HUDEP-2 (cell line): ENCODE measurements at regions not wholly inside any gene's neighbourhood (a gene's known extent, or its start where the extent isn't known, plus 50 kb on each side); places are given as distances from the start of the nearest gene placed in this dataset.
"Not testable (repeated sequence)": the region's sequence is repeated elsewhere in the genome, so short reads cannot be mapped to it uniquely, and the experiment has no call there.

Experiments
- DNase-seq, 76 experiments: peaks; one replicate each; lab custom pipeline; 2025; ENCODE audit not compliant: unreplicated experiment in 76 of 76; lab: John Stamatoyannopoulos, UW

DNA sequence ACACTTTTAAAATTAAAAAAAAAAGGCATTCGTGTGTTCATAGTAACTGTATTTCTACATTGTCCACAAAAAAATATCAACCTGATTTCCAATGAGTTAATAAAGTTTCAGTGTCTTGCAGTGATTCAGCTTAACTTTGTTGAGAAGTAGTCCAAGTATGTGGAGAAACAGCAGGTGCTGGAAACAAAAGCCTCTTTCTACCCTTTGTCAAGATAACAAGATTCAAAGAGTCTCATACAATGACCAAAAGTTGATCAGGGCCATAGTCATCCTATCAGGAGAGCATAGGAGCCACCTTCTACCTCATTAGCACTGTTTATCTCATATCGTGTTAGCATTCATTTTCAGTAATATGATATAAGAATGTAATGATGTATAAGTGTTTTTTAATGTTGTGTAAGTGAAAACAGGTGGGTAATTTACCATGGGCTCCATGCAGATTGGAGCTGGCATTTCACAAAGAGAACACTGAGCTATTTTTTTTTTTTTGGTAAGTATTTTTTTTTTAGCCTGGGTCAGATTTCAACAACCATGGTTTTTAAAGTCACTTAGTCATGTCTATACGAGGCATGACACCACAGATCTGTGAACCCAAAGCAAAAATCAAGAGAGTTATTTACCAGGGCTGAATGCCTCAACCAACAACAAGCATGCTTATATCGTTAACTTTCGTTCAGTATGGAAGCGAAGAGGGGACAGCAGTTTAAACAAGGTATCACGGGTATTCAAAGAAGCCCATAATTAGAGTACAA is 165.0 kb upstream of the ZNF521 start:
- no peak for DNase-seq

DNA sequence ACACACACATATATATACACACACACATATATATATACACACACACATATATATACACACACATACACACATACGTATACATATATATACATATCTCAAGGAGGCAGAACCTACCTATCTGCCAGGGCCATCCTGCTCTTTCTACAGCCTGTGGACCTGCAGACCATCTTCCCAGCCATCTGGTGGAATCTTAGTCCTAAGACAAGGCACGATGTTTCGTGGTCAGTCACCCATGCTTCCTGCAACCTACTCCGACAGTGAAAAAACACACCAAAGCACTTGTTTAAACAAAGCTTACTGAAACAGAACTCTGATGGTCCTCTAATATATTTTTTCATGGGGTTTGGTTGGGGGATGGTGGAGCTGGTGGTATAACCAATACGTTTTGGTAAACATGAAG is 164.2 kb upstream of the ZNF521 start:
- DNase-seq, result no peak

GRCh38 chr18:25510096-25510495 is 158.1 kb upstream of the ZNF521 start:
- no peak for DNase-seq

GRCh38 chr18:25503567-25504081 is 151.7 kb upstream of the ZNF521 start:
- no peak for DNase-seq

GRCh38 chr18:25497151-25497794 is 145.3 kb upstream of the ZNF521 start:
- DNase-seq, result no peak

DNA sequence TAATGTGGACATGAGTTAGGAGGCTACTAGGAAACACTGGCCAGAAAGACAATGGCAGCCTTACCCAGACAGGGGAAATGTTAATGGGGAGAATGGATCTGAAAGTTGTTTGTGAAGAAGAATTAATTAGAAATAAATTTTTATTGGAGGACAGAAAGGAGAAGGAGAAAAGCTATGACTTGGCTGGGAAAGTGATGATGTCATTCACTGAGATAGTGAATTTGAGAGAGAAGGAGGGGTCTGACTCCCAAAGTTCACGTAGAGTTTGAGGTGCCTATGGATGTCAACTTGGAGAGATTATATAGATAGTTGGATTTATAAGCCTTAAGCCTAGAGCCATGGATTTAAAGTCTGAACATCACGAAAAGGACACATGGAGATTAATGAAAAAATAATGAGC is 144.6 kb upstream of the ZNF521 start:
- DNase-seq, result no peak

DNA sequence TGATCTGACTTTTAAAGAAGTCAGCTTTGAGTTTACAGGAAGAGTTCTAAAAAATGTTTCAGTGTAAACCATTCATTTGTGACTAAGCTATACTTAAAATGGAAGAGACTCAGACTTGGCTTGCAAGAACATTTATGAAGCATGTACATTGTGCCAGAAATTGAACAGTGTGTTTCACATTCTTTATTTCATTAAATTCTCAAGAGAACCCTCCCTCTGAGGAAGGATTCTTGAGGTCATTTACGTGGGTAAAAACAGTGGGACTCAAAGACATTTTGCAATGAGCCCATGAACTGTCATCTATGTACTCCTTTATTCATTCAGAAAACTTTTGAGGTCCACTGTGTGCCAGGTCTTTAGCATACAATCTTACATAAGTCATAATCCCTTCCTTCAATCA is 143.6 kb upstream of the ZNF521 start:
- DNase-seq, result no peak

- no peak for DNase-seq
Observed at GRCh38 chr18:25494888-25495287, 142.9 kb upstream of the ZNF521 start.

- DNase-seq, result no peak
Observed at GRCh38 chr18:25493401-25493800, 141.4 kb upstream of the ZNF521 start.

GRCh38 chr18:25490316-25490715 is 138.3 kb upstream of the ZNF521 start:
- no peak for DNase-seq

GRCh38 chr18:25473008-25473407 is 121.0 kb upstream of the ZNF521 start:
- DNase-seq, result no peak

DNA sequence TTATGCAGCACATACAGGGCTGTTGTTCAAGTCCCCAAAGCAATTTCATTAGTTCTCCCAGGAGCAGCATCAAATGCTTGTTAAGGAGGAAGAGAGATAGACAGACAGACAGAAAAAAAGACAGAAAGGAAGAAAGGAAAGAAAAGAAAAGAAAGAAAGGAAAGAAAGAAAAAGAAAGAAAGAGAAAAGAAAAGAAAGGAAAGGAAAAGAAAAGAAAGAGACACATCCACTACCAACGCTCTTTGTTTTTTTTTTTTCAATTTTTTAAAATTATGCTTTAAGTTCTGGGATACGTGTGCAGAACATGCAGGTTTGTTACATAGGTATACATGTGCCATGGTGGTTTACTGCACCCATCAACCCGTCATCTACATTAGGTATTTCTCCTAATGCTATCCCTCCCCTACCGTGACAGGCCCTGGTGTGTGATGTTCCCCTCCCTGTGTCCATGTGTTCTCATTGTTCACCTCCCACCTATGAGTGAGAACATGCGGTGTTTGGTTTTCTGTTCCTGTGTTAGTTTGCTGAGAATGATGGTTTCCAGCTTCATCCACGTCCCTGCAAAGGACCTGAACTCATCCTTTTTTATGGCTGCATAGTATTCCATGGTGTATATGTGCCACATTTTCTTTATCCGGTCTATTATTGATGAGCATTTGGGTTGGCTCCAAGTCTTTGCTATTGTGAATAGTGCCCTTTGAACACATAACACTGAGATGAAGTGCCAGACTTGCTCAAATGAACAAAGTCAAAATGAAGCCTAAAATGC is 119.0 kb upstream of the ZNF521 start:
- not testable (repeated sequence) for DNase-seq

GRCh38 chr18:25470062-25470461 is 118.1 kb upstream of the ZNF521 start:
- no peak for DNase-seq

GRCh38 chr18:25469489-25469888 is 117.5 kb upstream of the ZNF521 start:
- DNase-seq, result no peak

GRCh38 chr18:25467226-25467987 is 115.4 kb upstream of the ZNF521 start:
- peak in 3 of 76 experiments; percentile 5 to 17 (median 17) for DNase-seq

GRCh38 chr18:25465152-25465732 is 113.3 kb upstream of the ZNF521 start:
- DNase-seq, result no peak

- DNase-seq, result no peak
Observed at GRCh38 chr18:25464227-25464626, 112.3 kb upstream of the ZNF521 start.

- DNase-seq, result no peak
Observed at GRCh38 chr18:25463726-25464125, 111.8 kb upstream of the ZNF521 start.

DNA sequence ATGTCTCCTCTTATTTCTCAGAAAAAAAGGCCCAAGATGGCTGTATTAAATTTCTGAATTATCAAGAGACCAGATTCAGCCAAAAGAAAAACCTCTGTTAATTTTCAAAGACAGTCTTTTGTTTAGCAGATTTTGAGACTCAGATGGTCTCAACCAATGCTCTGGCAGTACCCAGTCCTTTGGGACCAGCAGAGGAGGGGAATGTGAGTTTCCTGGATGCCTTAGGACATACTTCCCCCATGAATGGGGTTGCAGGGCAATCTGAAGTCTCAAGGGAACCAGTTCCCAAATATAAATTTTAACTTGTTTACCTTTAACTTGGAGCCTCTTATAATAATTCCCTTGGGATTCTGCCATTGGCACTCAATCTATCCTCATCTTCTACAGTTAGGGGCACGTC is 107.8 kb upstream of the ZNF521 start:
- no peak for DNase-seq

DNA sequence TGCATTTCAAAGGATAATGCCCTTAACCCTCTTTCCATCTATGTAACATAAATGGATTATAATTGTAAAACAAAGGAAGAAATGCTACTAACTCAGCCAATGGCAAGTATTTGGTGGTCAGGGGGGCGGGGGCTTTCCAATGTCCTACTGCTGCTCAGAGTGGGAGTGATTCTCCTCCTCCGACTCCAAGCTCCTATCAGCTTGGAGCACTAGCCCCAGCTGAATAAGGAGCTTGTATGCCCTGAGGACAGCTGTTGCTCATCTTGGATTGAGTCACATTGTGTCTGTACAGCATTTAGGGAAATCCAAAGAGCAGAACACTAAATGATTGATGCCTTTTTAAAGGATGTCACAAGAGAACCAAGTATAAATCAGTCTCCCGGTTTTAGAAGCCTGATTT is 105.6 kb upstream of the ZNF521 start:
- no peak for DNase-seq
